SK-N-SH (cell line): ENCODE measurements at regions not wholly inside any gene's neighbourhood (a gene's known extent, or its start where the extent isn't known, plus 50 kb on each side); places are given as distances from the start of the nearest gene placed in this dataset.

Experiments
- CTCF ChIA-PET: fragments of 300-600, 350-600 bp; formaldehyde crosslinking; extraction: SDS; loops from one replicate; lab custom pipeline; 2021; lab: Yijun Ruan, JAX
- POLR2A ChIA-PET: fragments of 350-600 bp; sonication (Branson Sonifier 250); formaldehyde crosslinking; extraction: SDS; loops from one replicate; lab custom pipeline; 2020; ENCODE audit warnings: antibody characterized with exemption, inconsistent platforms; lab: Yijun Ruan, JAX
- DNase-seq: peaks from one replicate; pipeline ENCODE4 v3.0.0; 2012
- H2AFZ ChIP-seq: fragments of 200-600 bp; sonication (generic); 2 replicates; pipeline ENCODE4 v1.8.1; 2016; ENCODE audit warnings: antibody characterized with exemption, mild to moderate bottlenecking, low read depth
- H3F3A ChIP-seq: fragments of 200-600 bp; sonication (generic); replicated peaks from 2 replicates; pipeline ENCODE3; 2016; ENCODE audit warnings: antibody characterized with exemption, mild to moderate bottlenecking; ENCODE audit not compliant: insufficient read depth
- H3K27ac ChIP-seq, 2 experiments: fragments of 200-500 bp in 1 of 2; fragments of 200-600 bp in 1 of 2; sonication (Bioruptor generic) in 1 of 2; sonication (generic), shearing (Covaris generic) in 1 of 2; 2 replicates each; pipeline versions ENCODE4 v1.5.1 to v1.6.1; 2014 to 2016; ENCODE audit warnings: low read depth in 2 of 2, inconsistent platforms in 1 of 2, low read length in 1 of 2, mild to moderate bottlenecking in 1 of 2, mixed read lengths in 1 of 2
- H3K27me3 ChIP-seq: fragments of 200-600 bp; sonication (generic), shearing (Covaris generic); 2 replicates; pipeline ENCODE4 v1.6.1; 2016; ENCODE audit warnings: mixed run types; ENCODE audit not compliant: insufficient read depth
- H3K36me3 ChIP-seq, 2 experiments: fragments of 200-500 bp in 1 of 2; fragments of 200-600 bp in 1 of 2; sonication (Bioruptor generic) in 1 of 2; sonication (generic) in 1 of 2; replicated peaks in 1 of 2; 2 replicates each; pipeline versions ENCODE3 to v1.5.1; 2014 to 2016; ENCODE audit warnings: low read length in 1 of 2, mild to moderate bottlenecking in 1 of 2; ENCODE audit not compliant: insufficient read depth in 2 of 2, control insufficient read depth in 1 of 2
- H3K4me1 ChIP-seq, 2 experiments: fragments of 200-500 bp in 1 of 2; fragments of 200-600 bp in 1 of 2; sonication (Bioruptor generic) in 1 of 2; sonication (generic), shearing (Covaris generic) in 1 of 2; 2 replicates each; pipeline versions ENCODE4 v1.5.1 to v1.6.1; 2014 to 2016; ENCODE audit warnings: low read depth in 1 of 2, low read length in 1 of 2, mixed run types in 1 of 2; ENCODE audit not compliant: insufficient read depth in 2 of 2, control insufficient read depth in 1 of 2
- H3K4me2 ChIP-seq: fragments of 200-600 bp; sonication (generic), shearing (Covaris generic); 2 replicates; pipeline ENCODE4 v1.6.1; 2017; ENCODE audit warnings: mixed run types
- H3K4me3 ChIP-seq, 2 experiments: fragments of 200-500 bp in 1 of 2; fragments of 200-600 bp in 1 of 2; sonication (Bioruptor generic) in 1 of 2; sonication (generic), shearing (Covaris generic) in 1 of 2; 2 replicates each; pipeline versions ENCODE4 v1.5.1 to v1.8.1; 2014 to 2016; ENCODE audit warnings: low read depth in 2 of 2, inconsistent platforms in 1 of 2, low read length in 1 of 2, mild to moderate bottlenecking in 1 of 2, mixed read lengths in 1 of 2, moderate library complexity in 1 of 2
- H3K79me2 ChIP-seq: fragments of 200-600 bp; sonication (generic); 2 replicates; pipeline ENCODE4 v1.8.1; 2017; ENCODE audit warnings: mild to moderate bottlenecking; ENCODE audit not compliant: insufficient read depth
- H3K9ac ChIP-seq: fragments of 200-600 bp; sonication (generic); 2 replicates; pipeline ENCODE4 v1.6.1; 2017; ENCODE audit warnings: mixed run types
- H3K9me2 ChIP-seq: fragments of 200-600 bp; sonication (generic); 2 replicates; pipeline ENCODE4 v1.6.1; 2017; ENCODE audit warnings: mixed run types
- H3K9me3 ChIP-seq: fragments of 200-600 bp; sonication (generic); 2 replicates; pipeline ENCODE4 v1.6.1; 2017; ENCODE audit warnings: mixed run types, mild to moderate bottlenecking, moderate library complexity
- H4K20me1 ChIP-seq: fragments of 200-600 bp; sonication (generic); 2 replicates; pipeline ENCODE4 v1.6.1; 2017; ENCODE audit warnings: mild to moderate bottlenecking, mixed run types; ENCODE audit not compliant: insufficient read depth
- CTCF ChIP-seq: fragments of 200-600 bp; sonication (generic); IDR thresholded peaks from 2 replicates; pipeline ENCODE4 v1.6.1; 2017; ENCODE audit warnings: antibody characterized with exemption, mild to moderate bottlenecking, moderate library complexity
- ELF1 ChIP-seq: IDR thresholded peaks from 2 replicates; pipeline ENCODE4 v1.4.0; 2012
- EP300 ChIP-seq, 2 experiments: IDR thresholded peaks; 2 replicates each; pipeline versions ENCODE4 v1.4.0 to v1.6.1; 2012; ENCODE audit warnings: borderline replicate concordance in 1 of 2, low read depth in 1 of 2, low read length in 1 of 2
- EZH2phosphoT487 ChIP-seq: fragments of 200-600 bp; sonication (generic); IDR thresholded peaks from 2 replicates; pipeline ENCODE4 v1.6.1; 2017; ENCODE audit warnings: low read depth, mixed run types, mild to moderate bottlenecking, antibody characterized with exemption, moderate library complexity, borderline replicate concordance
- FOSL2 ChIP-seq: IDR thresholded peaks from 2 replicates; pipeline ENCODE4 v1.4.0; 2012; ENCODE audit warnings: low read depth, mild to moderate bottlenecking, moderate library complexity, borderline replicate concordance
- FOXJ3 ChIP-seq: sonication (generic); formaldehyde crosslinking; IDR thresholded peaks from 2 replicates; pipeline ENCODE4 v1.5.1; 2020; ENCODE audit warnings: mild to moderate bottlenecking, missing genetic modification reagents
- IRF3 ChIP-seq: fragments of 150-350 bp; IDR thresholded peaks from 2 replicates; pipeline ENCODE4 v1.6.1; 2016; ENCODE audit warnings: mild to moderate bottlenecking, low read depth, low read length
- JUND ChIP-seq: IDR thresholded peaks from 2 replicates; pipeline ENCODE4 v1.4.0; 2012
- MAX ChIP-seq: IDR thresholded peaks from 2 replicates; pipeline ENCODE4 v1.4.0; 2012; ENCODE audit warnings: low read depth
- MXI1 ChIP-seq: IDR thresholded peaks from 2 replicates; pipeline ENCODE4 v1.6.1; 2012; ENCODE audit warnings: mild to moderate bottlenecking, low read depth, low read length, improper control_type of control experiment
- NFIC ChIP-seq: IDR thresholded peaks from 2 replicates; pipeline ENCODE4 v1.4.0; 2012; ENCODE audit warnings: borderline replicate concordance
- POLR2AphosphoS5 ChIP-seq: IDR thresholded peaks from 2 replicates; pipeline ENCODE4 v1.6.1; 2012; ENCODE audit warnings: low read depth, low read length
- RAD21 ChIP-seq: IDR thresholded peaks from 2 replicates; pipeline ENCODE4 v1.6.1; 2012; ENCODE audit warnings: mild to moderate bottlenecking, low read length
- RCOR1 ChIP-seq: fragments of 150-350 bp; IDR thresholded peaks from 2 replicates; pipeline ENCODE4 v1.6.1; 2017; ENCODE audit warnings: antibody characterized with exemption, low read length
- RXRA ChIP-seq: IDR thresholded peaks from 2 replicates; pipeline ENCODE4 v1.4.0; 2012; ENCODE audit warnings: low read depth, mild to moderate bottlenecking, borderline replicate concordance
- SMC3 ChIP-seq: IDR thresholded peaks from 2 replicates; pipeline ENCODE4 v1.6.1; 2012; ENCODE audit warnings: low read depth, low read length, improper control_type of control experiment
- TAF1 ChIP-seq: IDR thresholded peaks from 2 replicates; pipeline ENCODE4 v1.6.1; 2012; ENCODE audit warnings: low read depth, mild to moderate bottlenecking, low read length, moderate library complexity, borderline replicate concordance
- TCF12 ChIP-seq: IDR thresholded peaks from 2 replicates; pipeline ENCODE4 v1.4.0; 2012
- TEAD4 ChIP-seq: IDR thresholded peaks from 2 replicates; pipeline ENCODE4 v1.4.0; 2012; ENCODE audit warnings: mild to moderate bottlenecking, borderline replicate concordance; ENCODE audit not compliant: insufficient read depth
- USF2 ChIP-seq: fragments of 150-350 bp; IDR thresholded peaks from 2 replicates; pipeline ENCODE4 v1.6.1; 2017; ENCODE audit warnings: antibody characterized with exemption, low read length, low read depth, borderline replicate concordance
- YY1 ChIP-seq: IDR thresholded peaks from 2 replicates; pipeline ENCODE4 v1.4.0; 2012; ENCODE audit warnings: low read depth, mild to moderate bottlenecking
- ZBTB33 ChIP-seq: IDR thresholded peaks from 2 replicates; pipeline ENCODE4 v1.4.0; 2012; ENCODE audit warnings: low read depth, borderline replicate concordance
- WGBS: methylation state at CpG from one replicate; pipeline ENCODE4 v1.1.6; 2017; ENCODE audit warnings: low lambda C conversion rate; 5-methylcytosine and 5-hydroxymethylcytosine counted together

GRCh38 chr5:155728857-155729683 lies 597.9 kb upstream of the SGCD start:
- Histone ChIP-seq H3K4me1 (peaks cover 0 to 12% of the 10 kb centered on the region in 2 experiments; a peak in 1 of 4 replicates), H3K4me3 (peak overlapping the region; percentile 16 to 32; a peak in 1 of 4 replicates), H2AFZ (no peak overlapping the region)
- 10% methylated on average over 35 of the region's 54 CpGs for WGBS
- TF ChIP-seq TCF12 = no peak
- no peak for TF ChIP-seq POLR2AphosphoS5
- no peak for TF ChIP-seq FOSL2
- no peak for TF ChIP-seq MXI1
- TF ChIP-seq YY1 = no peak
- TF ChIP-seq FOXJ3 (CRISPR knock-in tag) = no peak
- TF ChIP-seq EZH2phosphoT487 = no peak
- TF ChIP-seq RXRA = no peak
- TF ChIP-seq EP300 (IDR thresholded peaks at IDR 0.05; ENCODE audit: borderline replicate concordance in 1 of 2, low read depth in 1 of 2, low read length in 1 of 2) = no peak
- TF ChIP-seq JUND = no peak
- no peak for TF ChIP-seq NFIC
- no peak for TF ChIP-seq CTCF
- no peak for TF ChIP-seq TEAD4
- no peak for TF ChIP-seq SMC3
- TF ChIP-seq, all 33 proteins: peak for 0
- H3K9ac ChIP-seq = no peak overlapping the region
- no peaks in the 10 kb centered on the region for H3K9me3 ChIP-seq
- ChIA-PET CTCF (no interaction called here), POLR2A (no interaction called here)
- no peaks in the 10 kb centered on the region for H4K20me1 ChIP-seq
- peak; percentile 25 for DNase-seq
- H3K4me2 ChIP-seq = peak overlapping the region; percentile 44; the same call in 1 of the 2 replicates
- H3F3A ChIP-seq = no peaks in the 10 kb centered on the region
- no peak overlapping the region for H3K27ac ChIP-seq
- no peaks in the 10 kb centered on the region for H3K36me3 ChIP-seq
- H3K27me3 ChIP-seq = peaks cover 28% of the 10 kb centered on the region
- no peaks in the 10 kb centered on the region for H3K9me2 ChIP-seq
- H3K79me2 ChIP-seq = no peaks in the 10 kb centered on the region

- CTCF ChIA-PET = no interaction called here
- H3K27me3 ChIP-seq = peaks cover 28% of the 10 kb centered on the region
- no peak overlapping the region for H3K27ac ChIP-seq
- no peak overlapping the region for H3K4me2 ChIP-seq
- no peaks in the 10 kb centered on the region for H3F3A ChIP-seq
- H3K9me2 ChIP-seq = no peaks in the 10 kb centered on the region
- DNase-seq = peak; percentile 26
- H3K4me1 ChIP-seq = peaks cover 0 to 12% of the 10 kb centered on the region in 2 experiments; a peak in 1 of 4 replicates
- no peak overlapping the region for H2AFZ ChIP-seq
- no peak overlapping the region for H3K9ac ChIP-seq
- H3K36me3 ChIP-seq = no peaks in the 10 kb centered on the region
- H3K79me2 ChIP-seq = no peaks in the 10 kb centered on the region
- no peaks in the 10 kb centered on the region for H4K20me1 ChIP-seq
- H3K4me3 ChIP-seq = no peak overlapping the region
- POLR2A ChIA-PET = no interaction called here
- no peaks in the 10 kb centered on the region for H3K9me3 ChIP-seq
- WGBS = 17% methylated on average over 9 of the region's 13 CpGs
- no peak for TF ChIP-seq ELF1
- no peak for TF ChIP-seq IRF3
- TF ChIP-seq RCOR1 = no peak
- TF ChIP-seq ZBTB33 = no peak
- no peak for TF ChIP-seq USF2
- no peak for TF ChIP-seq RAD21
- TF ChIP-seq YY1 = no peak
- TF ChIP-seq TCF12 = no peak
- TF ChIP-seq TAF1 = no peak
- no peak for TF ChIP-seq FOXJ3 (CRISPR knock-in tag)
- TF ChIP-seq MAX = no peak
These were observed 597.3 kb upstream of the SGCD start for GRCh38 chr5:155729684-155730059.
